Stimulated activated CD8-positive, alpha-beta memory T cell treated with anti-CD3 and anti-CD28 coated beads, Interleukin-4, amount 100 ng/mL, for 48 hours (primary cell): ENCODE measurements at regions not wholly inside any gene's neighbourhood (a gene's known extent, or its start where the extent isn't known, plus 50 kb on each side); places are given as distances from the start of the nearest gene placed in this dataset.

ENCODE experiments used
- DNase-seq: peaks from one replicate; pipeline ENCODE4 v3.0.0-alpha.2; 2020

DNA sequence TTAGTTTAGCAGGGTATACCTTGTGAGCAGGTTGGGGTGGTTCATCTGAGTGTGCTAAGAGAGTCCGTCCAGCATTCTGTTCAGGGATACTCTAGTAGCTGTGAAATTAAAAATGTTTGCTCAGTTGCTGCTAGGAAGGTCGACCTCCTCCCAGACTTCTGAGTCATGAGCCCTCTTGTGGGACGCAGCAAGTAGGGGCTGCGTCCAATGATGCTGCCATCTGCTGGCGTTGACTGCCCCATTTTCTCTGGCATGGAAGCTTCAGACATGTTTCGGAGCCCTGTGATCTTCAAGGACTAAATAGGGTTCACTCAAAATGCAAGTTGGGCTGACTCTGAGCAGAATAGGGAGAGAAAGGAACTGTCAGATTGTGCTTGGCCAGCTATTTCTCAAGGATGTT is 201.0 kb upstream of the ARSJ start:
- DNase-seq, result peak; percentile 50

DNA sequence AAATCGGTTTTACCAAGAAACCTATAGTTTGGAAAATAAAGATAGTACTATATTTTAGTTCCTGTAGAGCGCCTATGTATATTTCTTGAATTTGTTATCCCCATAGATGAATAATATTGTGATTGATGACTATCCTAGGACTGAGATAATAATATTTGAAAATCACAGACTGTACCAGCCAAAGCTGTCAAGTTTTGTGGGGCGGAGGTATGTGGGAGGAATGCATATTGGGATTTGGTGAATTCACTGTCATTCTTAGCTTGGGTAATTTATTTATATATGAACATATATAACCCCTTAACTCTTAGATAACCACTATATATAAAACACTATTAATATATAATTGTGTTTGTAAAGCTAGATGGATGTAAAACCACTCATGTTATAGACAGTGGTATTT is 205.5 kb upstream of the ARSJ start:
- no peak for DNase-seq

DNA sequence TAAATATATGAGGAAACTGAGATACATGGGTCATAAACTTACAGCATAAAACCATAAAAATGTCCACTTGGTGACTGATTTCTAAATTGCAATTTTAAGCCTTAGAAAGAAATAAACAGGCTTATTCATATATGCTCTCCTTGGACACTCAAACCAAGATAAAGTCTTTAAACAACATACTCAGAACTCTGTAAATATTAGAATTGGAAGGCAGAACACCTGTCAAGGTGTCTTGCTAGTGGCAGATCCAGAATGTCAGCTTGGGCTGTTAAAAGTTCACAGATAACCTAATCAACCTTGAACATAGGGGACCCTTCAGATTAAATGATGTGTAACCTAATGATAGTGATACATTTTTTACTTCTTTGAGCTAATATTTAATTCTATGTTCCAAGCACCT is 208.1 kb upstream of the ARSJ start:
- DNase-seq, result no peak

DNA sequence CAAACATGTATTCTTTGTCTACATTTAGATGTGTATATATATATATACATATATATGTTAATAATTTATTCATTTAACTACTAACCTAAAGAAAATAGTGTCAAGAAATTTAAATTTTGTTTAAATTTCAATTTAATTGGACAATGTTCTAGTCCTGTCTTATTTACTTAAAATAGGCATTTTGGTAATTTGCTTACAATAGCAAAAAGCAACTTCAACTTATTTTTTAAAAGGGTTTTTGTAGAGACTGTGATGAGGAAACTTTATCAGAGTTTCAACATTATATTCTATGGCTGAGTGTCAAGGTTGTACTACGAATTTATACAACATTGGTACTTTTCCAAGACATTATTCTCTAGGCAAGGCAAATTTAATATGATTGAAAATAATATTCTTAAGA is 212.0 kb upstream of the ARSJ start:
- no peak for DNase-seq

DNA sequence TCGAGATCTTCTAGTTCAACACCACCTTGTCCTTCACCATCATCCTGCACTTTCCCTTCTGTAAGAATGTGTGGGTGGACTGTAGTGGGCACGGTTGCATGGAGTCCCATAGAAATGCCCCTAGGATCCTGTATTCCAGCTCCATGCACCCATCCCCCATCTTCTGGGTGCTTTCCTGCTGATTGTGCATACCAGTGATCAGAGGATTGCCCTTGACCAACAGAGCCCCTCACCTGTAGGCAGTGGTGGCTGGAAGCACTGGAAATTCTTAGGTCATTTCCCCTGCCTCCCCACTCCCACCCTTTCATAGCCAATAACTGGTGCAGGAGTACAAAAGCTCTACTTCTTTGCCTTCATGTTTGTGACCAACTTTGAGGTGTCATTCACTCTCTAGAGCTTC is 213.4 kb upstream of the ARSJ start:
- no peak for DNase-seq

DNA sequence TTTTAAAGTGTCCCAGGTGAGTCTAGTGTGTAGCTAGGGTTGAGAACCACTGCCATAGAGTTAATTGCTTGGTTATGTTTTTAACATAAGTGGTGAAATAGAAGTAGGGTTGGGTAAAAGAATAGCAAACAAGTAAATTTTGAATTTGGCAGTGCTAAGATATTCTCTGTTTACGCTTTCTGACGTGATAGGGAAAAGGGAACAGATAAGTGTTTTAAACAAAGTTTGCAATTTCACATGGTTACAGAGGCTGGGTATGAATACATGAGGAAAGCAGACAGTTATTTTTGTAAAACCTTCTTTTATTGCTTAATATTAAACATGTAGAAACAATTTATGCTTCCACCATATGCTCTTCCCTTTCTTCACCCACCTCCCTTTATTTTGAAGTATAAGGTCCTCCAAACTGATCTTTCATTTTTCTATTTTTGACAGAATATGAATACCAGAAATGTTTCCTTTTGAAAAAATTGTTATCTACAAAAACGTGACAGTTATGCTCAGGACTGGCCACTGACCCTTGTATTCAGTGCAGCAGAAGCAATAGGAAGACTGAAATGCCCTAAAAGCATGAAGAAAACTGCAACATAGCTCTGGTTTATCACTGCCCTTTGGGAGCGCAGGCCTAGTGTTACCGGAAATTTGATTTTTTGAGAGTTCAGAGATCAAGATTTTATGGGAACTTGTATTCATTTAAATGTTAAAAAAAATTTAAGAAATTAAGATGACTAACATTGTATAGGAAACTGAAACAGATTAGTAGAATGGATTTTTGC is 214.4 kb upstream of the ARSJ start:
- DNase-seq, result no peak

DNA sequence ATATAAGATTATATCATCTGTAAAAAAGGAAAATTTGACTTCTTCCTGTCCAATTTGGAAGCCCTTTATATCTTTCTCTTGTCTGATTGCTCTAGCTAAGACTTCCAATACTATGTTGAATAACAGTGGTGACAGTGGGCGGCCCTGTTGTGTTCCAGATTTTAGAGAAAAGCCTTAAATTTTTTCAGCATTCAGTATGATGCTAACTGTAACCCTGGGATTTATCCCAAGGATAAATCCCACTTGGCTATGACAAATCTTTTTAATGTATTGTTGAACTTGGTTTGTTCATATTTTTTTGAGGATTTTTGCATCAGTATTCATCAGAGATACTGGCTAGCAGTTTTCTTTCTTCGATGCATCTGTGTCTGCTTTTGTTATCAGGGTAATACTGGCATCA is 217.2 kb upstream of the ARSJ start:
- no peak for DNase-seq

DNA sequence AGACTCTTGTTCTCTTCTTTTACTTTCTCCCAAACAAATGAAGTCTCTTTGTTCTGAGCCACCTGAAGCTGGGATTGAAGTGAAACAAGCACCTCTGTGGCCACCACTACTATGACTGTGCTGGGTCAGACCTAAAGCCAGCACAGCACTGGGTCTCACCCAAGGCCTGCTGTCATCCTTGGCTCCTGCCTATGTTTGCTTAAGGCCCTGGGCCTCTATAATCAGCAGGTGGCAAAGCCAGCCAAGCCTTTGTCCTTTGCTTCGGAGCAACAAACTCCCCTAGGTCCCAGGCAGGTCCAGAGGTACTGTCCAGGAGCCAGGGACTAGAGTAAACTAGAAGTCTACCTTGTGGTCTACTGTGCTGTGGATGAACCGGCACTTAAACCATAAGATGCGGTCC is 220.6 kb upstream of the ARSJ start:
- DNase-seq, result no peak

DNA sequence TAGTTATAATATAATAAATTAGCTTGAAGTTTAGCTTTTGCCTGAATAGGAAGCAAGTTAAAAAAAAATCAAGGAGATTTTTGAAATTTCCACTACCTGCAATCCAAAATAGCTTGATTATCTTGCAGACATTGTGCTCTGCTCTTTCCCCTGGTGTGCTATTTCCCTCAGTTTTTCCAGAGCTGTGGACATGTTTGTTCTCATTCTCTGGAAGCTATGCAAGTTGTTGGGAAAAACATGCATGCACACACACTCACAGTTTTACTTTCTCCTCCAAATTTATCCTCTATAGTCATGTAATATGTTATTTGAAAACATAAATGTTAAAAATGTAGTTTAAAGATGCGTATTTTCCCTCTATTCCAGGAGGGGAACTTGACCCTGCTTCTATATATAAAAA is 225.8 kb upstream of the ARSJ start:
- DNase-seq, result no peak

DNA sequence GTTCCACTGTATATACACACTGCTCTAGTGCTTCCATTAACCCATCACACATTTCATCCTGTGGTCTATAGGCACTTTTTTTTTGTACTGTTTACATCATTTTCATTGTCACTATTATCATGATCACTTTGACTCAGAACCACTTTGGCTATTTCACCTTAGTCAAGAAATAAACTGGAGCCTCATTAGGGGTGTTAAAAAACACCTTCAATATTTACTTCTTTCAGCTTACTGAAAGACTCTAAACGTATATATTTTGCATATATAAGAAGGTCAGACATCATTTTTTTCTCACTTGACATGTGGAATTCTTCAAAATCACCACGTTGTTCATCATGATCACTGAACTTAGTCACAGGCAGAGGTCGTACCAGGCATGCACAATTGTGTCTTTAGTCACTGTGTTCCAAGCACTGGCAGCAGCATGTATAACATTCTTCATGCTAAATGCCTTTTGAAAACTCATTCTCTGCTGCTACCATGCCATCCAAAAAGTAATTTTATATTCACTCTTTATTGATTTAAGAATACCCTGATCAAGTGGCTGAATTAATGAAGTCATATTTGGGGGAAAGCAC is 229.2 kb upstream of the ARSJ start:
- DNase-seq, result no peak

DNA sequence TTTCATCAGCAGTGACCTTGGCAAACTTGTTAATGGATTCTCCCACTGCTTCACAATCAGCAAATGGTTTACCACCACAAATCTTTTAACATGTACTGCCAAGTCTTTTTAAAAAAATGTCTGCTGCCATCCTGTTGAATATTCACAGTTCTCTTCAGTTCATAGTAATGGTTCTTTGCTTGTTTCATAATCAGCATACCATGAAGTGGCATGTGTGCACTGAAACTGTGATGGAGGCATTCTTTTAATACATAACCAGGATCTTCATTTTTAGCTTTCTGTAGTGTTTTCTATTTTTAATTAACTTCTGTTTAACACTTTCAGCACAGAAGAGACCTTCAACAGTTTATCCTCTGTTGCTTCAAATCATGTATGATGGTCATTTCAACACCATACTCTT is 230.1 kb upstream of the ARSJ start:
- no peak for DNase-seq

DNA sequence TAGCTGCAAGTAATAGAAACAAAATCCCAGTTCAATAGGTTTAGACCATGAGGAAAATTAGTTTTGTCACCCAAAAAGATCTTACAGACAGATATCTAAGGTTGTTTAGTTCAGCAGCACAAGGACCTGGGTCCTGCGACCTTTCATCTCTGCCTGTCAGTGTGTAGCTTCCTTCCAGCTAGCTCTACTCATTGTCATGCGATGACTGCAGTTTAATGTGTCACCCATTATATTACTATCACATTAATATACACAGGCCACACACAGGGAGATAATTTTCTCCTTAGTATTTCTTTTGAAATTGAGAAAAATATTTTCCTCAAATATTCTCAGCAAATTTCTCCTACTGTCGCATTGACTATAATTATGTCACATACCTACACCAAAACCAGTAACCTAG is 232.1 kb upstream of the ARSJ start:
- DNase-seq, result no peak

DNA sequence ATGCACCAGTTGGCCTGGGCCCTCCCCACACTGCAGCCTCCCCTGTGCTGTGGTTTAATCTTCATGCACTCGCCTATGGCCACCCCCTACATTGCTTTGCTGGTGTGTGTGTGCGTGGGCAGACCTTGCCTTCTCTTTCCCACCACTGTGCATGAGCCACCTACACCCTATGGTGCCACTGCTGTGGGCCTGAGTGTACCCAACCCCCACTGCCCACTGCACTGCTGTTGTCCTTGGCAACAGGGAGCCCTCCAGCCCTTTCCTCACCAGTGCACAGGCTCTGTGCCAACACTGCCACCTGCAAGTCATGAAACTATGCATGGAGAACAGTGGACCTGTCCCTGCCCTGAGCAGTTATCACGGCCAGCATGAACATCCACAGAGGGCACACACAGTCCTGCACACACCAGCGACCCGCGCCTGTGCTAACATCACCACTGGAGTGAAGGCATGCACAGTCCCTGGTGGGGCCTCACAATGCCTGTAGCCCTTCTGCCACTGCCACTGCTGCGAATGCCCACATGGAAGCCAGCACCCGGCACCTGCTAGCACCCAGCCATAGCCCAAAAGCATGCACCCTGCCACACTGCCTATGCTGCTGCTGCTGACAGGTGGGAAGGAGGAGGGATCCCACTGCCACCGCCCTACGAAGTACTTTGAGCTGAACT is 237.8 kb upstream of the ARSJ start:
- DNase-seq, result no peak

DNA sequence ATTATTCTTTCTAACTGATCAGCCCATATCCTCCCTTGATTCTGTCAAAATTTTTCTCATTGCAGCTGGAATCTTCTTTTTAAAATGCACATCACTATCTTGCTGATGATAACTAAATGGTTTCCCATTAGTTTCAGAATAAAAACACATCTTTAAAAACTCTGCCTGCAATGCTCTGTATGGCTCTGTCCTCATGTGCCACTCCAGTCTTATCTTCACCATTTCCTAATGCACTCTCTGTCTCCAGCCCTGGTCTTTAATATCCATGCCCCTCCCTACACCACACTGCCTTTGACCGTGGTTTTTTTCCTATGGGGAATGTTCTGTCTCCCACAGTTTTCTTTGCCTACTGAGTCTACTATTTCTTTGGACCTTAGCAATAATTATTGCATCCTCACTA is 244.1 kb upstream of the ARSJ start:
- no peak for DNase-seq

DNA sequence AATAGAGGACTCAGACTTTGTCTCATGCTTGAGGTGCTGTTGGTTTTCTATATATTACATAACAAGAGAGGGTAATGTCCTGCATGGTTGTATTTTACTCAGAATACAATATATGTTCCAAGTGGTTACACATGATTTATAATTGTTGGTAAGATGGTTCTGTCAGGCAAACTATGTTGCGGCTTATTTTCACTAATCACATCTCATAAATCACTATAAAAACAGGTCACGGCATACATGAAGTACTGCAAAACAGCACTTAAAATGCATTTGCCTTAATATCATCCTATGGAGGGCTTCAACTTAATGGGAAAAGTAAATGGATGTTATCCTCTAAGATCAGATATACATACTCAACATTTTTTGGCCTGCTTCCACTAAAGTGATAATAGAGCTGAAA is 246.0 kb upstream of the ARSJ start:
- DNase-seq, result no peak

DNA sequence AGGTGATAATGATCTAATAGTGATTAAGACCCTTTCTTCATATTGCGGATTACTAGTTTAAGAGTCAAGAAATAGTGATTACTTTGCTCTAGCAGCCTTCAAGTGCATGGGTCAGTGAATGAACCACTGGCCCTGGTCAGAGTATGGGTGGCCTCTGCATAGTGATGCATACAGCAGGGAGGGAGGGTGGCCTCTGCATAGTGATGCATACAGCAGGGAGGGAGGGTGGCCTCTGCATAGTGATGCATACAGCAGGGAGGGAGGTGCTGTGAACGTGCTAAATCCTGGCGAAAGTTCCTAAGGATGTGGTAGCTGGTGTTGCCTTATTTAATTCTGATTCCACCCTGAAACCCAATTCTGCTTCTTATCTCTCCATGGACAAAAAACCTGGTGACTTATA is 246.7 kb upstream of the ARSJ start:
- no peak for DNase-seq

DNA sequence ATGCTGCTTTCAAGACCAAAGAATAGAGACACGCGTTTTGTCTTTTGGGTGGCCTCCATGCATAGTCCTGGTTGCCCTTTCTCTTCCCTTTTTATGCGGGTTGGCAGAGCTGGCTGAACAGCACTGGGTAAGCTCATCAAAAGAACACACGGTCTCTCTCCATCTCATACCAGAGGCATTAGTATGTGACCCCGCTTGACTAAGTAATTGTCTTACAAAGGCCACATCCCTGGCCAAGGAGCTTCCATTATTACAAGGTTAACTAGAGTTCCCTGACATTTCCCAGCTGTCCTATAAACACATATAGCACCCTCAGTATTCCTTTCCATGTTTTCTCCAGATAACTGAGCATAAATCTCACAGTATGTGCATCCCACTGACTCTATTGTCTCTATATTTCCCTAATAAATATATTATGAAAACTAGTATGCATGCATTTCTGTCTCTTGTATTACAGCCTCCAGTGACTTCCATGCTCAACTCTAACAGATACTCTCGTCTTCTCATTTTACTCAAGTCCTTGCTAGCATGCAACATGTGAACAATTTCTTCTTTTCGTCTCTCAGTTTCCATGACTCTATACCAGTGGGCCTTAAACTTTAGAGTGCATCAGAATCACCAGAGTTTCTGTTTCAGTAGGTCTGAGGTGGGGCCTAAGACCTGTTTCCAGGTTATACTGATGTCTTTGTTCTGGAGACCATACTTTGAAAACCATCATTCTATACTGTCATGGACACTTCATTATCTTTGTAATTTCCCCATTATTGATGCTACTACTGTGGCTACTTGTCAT is 247.7 kb upstream of the ARSJ start:
- DNase-seq, result no peak

DNA sequence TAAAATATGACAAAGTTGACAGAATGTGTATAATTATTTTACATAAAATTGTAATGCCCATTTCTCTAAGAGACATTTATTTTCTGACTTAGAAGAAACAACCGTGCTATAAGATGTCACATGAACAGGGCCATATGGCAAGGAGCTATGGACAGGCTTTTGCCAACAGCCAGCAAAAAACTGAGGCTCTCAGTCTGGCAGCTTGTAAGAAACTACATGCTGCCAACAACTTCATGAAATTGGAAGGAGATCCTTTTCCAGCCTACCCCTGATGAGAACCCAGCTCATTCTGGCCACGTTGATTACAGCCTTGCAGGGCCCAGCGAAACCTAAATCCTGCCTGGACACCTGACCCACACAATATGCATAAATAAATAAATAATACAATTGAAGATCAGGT is 250.3 kb upstream of the ARSJ start:
- DNase-seq, result no peak

DNA sequence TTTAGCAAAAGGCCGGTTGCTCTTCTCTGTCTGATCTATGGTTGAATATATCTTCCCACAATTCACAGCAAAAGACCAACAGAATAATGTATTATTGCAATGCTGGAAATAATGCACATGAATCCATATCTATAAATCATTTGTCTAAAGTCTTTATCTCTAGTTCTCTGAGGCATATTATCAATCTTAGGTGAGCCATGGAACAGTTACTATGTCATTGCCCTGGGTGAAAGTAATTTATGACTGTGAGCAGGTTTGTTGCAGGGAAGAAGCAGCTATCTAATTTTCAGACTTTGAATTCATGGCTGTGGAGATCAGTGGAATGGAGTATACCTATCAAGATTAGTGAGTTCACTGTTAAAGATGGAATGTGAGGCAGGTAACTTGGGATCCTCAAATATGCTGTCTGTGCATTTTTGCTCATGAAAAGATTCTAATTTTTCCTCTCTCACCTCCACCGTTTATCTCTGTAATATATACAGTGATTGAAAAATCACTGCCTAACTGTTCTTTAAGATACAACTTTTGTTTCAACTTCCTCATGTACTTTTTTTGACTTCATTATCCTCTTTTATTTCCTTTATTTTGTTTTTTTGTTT is 256.8 kb upstream of the ARSJ start:
- no peak for DNase-seq

DNA sequence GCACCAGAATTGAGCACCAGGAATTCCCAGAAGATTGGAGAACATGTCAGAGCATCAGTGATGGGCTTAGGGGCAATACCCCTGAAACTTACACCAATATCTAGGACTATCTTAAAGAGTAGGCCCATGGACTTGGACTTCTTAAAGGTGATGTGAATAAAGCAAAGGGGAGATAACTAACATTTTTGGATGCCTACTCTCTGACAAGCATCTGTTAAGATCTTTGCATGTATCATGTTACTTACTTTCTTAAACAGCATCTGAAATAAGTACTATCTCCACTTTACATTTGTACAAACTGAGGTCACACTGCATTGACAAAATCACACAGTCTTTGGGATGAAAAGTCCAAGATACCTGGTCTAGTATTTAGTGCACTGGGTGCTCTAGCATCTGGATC is 258.6 kb upstream of the ARSJ start:
- DNase-seq, result no peak

DNA sequence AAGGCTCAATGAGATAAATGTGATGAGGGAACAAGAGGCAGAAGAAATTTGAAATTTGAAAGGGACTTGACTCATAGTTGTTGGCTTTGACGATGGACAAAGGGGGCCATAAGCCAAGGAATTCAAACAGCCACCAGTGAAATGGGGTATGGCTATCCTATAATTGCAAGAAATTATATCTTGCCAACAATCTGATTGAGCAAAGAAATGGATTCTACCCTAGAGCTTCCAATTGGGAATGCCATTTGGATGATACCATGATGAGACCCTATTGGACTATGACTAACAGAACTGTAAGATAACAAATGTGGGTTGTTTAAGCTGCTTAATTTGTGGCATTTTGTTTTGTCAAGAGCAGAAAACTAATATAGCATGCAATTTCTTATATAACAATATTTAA is 270.1 kb upstream of the ARSJ start:
- DNase-seq, result no peak

DNA sequence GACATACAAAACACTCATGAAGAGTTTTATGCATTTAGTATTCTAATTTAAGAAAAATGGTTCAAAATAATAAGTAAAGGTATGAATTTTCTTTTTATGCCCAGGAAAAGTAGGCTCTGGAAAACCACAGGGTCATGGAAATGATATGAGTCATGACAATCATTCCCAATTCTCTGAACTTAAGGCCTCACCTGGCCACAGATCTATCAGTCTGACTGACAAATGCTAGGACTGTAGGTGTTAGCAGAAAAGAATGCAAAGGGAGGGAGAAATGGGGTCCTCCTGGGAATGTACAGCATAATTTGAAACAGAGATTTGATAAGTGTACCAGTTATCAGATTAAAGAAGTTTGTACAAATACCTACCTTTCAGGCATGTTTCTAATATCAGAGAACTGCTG is 270.5 kb upstream of the ARSJ start:
- no peak for DNase-seq

DNA sequence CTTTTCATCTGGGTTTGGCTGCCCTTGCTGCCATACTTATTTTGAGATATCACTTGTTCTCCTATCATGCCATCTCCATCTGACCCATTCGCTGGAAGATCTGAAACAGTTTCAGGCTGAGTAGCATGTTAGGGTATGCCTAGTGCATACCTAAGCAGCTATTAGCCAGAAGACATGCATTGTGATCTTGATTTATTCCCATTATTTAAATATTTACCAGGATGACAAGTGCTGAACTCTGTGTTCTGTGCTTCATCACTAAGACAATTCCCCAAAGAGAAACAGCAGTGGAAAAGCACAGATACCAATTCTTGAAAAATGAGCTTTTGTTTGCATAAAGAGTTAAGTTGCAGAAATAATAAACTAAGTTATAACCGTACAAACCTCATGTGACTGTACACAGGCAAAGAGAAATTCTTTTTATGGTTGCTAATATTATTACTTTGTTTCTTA is 271.0 kb upstream of the ARSJ start:
- DNase-seq, result no peak
